Caco-2 (cell line): ENCODE measurements at regions not wholly inside any gene's neighbourhood (a gene's known extent, or its start where the extent isn't known, plus 50 kb on each side); places are given as distances from the start of the nearest gene placed in this dataset.

Experiments used
- BruUV-seq: library from RNA; stranded (reverse); fragments of 400-500 nt; replicated peaks from 2 replicates; lab custom pipeline; 2021; lab: Mats Ljungman, UMichigan
- CTCF ChIA-PET: fragments of 300-600 bp; sonication (Branson Sonifier 250); formaldehyde crosslinking; loops from one replicate; lab custom pipeline; 2022; ENCODE audit warnings: antibody characterized with exemption; lab: Charles Lee
- POLR2A ChIA-PET: fragments of 300-600 bp; sonication (Branson Sonifier 250); formaldehyde crosslinking; loops from one replicate; lab custom pipeline; 2022; ENCODE audit warnings: antibody characterized with exemption; lab: Charles Lee
- DNase-seq, 2 experiments: peaks; one replicate each; pipeline versions ENCODE4 v3.0.0 to v3.0.0-alpha.2; 2020 to 2022
- H3K27me3 ChIP-seq: replicated peaks from 2 replicates; pipeline ENCODE4 v1.6.0; 2011; ENCODE audit warnings: low read length; ENCODE audit not compliant: control insufficient read depth, insufficient read depth
- H3K36me3 ChIP-seq: 2 replicates; pipeline ENCODE4 v1.5.1; 2011; ENCODE audit warnings: low read length; ENCODE audit not compliant: control insufficient read depth, insufficient read depth
- H3K4me1 ChIP-seq: fragments of 250-450 bp; sonication (Bioruptor Pico); 2 replicates; pipeline ENCODE4 v1.5.1; 2020; ENCODE audit warnings: mild to moderate bottlenecking
- H3K4me3 ChIP-seq: 2 replicates; pipeline ENCODE4 v1.5.1; 2011; ENCODE audit warnings: low read depth, mild to moderate bottlenecking, control low read depth, low read length
- H3K9me3 ChIP-seq: fragments of 250-450 bp; sonication (Bioruptor Pico); 2 replicates; pipeline ENCODE4 v1.5.1; 2020; ENCODE audit warnings: mild to moderate bottlenecking, moderate library complexity
- H3K27ac Mint-ChIP-seq: one replicate; pipeline ENCODE4 v1.8.0; 2022; ENCODE audit warnings: mixed read lengths; ENCODE audit not compliant: unreplicated experiment
- H3K27me3 Mint-ChIP-seq: one replicate; pipeline ENCODE4 v1.8.0; 2022; ENCODE audit warnings: mixed read lengths; ENCODE audit not compliant: insufficient read depth, unreplicated experiment
- H3K36me3 Mint-ChIP-seq: one replicate; pipeline ENCODE4 v1.8.0; 2022; ENCODE audit warnings: mild to moderate bottlenecking, mixed read lengths; ENCODE audit not compliant: insufficient read depth, unreplicated experiment
- H3K4me1 Mint-ChIP-seq: one replicate; pipeline ENCODE4 v1.8.0; 2022; ENCODE audit warnings: low read depth, mixed read lengths; ENCODE audit not compliant: unreplicated experiment
- H3K4me3 Mint-ChIP-seq: one replicate; pipeline ENCODE4 v1.8.0; 2022; ENCODE audit warnings: mild to moderate bottlenecking, moderate library complexity, mixed read lengths; ENCODE audit not compliant: unreplicated experiment
- H3K9me3 Mint-ChIP-seq: one replicate; pipeline ENCODE4 v1.8.0; 2022; ENCODE audit warnings: mixed read lengths; ENCODE audit not compliant: unreplicated experiment
- intact Hi-C: fragments of 100-400 bp; cut with micrococcal nuclease; formaldehyde crosslinking; loops from one replicate; pipeline ENCODE4 v1.10.0; 2022; ENCODE audit not compliant: unreplicated experiment
- TF ChIP-seq, protein P1 (sequence below), 2 experiments: fragments of 200-600 bp in 1 of 2; IDR thresholded peaks; 1 replicate in 1 of 2; 2 replicates in 1 of 2; pipeline versions ENCODE4 v1.5.1 to v1.8.0; 2011 to 2022; ENCODE audit warnings: antibody characterized with exemption in 1 of 2, control low read depth in 1 of 2, inconsistent platforms in 1 of 2, low read depth in 1 of 2, low read length in 1 of 2, mild to moderate bottlenecking in 1 of 2, moderate library complexity in 1 of 2; ENCODE audit not compliant: insufficient read depth in 1 of 2, severe bottlenecking in 1 of 2, unreplicated experiment in 1 of 2

DNA sequence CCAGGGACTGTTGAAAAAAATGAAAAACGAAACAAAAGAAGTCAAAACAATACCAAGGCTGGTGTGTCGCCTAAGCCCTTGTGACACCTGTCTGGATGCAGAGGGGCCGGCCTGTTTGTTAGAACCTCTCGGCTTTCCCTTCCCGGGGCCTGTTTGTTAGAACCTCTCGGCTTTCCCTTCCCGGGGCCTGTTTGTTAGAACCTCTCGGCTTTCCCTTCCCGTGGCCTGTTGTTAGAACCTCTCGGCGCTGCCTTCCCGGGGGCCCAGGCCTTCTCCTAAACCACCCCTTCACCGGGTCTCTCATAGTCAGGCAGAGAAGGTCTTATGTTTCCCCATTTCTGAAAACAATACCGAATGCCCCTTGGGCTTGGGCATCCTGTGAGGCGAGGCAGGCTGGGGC, 180.0 kb downstream of the BANP start:
- ChIA-PET POLR2A (no interaction called here), CTCF (no interaction called here)
- no peak for DNase-seq
- Mint-ChIP-seq H3K9me3 (no peaks in the 10 kb centered on the region), H3K27ac (no peak overlapping the region), H3K4me3 (no peak overlapping the region), H3K27me3 (no peaks in the 10 kb centered on the region), H3K36me3 (no peaks in the 10 kb centered on the region), H3K4me1 (no peaks in the 10 kb centered on the region)
- H3K36me3 ChIP-seq: no peaks in the 10 kb centered on the region
- no peaks in the 10 kb centered on the region for H3K4me1 ChIP-seq
- H3K27me3 ChIP-seq: no peaks in the 10 kb centered on the region
- intact Hi-C loops: no loop called here
- no TSS peak for BruUV-seq
- TF ChIP-seq, protein P1, sequence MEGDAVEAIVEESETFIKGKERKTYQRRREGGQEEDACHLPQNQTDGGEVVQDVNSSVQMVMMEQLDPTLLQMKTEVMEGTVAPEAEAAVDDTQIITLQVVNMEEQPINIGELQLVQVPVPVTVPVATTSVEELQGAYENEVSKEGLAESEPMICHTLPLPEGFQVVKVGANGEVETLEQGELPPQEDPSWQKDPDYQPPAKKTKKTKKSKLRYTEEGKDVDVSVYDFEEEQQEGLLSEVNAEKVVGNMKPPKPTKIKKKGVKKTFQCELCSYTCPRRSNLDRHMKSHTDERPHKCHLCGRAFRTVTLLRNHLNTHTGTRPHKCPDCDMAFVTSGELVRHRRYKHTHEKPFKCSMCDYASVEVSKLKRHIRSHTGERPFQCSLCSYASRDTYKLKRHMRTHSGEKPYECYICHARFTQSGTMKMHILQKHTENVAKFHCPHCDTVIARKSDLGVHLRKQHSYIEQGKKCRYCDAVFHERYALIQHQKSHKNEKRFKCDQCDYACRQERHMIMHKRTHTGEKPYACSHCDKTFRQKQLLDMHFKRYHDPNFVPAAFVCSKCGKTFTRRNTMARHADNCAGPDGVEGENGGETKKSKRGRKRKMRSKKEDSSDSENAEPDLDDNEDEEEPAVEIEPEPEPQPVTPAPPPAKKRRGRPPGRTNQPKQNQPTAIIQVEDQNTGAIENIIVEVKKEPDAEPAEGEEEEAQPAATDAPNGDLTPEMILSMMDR (IDR thresholded peaks at IDR 0.05; ENCODE audit: insufficient read depth in 1 of 2, low read depth in 1 of 2, low read length in 1 of 2, severe bottlenecking in 1 of 2, unreplicated experiment in 1 of 2): no peak
- H3K4me3 ChIP-seq: no peak overlapping the region
- no peaks in the 10 kb centered on the region for H3K9me3 ChIP-seq

DNA sequence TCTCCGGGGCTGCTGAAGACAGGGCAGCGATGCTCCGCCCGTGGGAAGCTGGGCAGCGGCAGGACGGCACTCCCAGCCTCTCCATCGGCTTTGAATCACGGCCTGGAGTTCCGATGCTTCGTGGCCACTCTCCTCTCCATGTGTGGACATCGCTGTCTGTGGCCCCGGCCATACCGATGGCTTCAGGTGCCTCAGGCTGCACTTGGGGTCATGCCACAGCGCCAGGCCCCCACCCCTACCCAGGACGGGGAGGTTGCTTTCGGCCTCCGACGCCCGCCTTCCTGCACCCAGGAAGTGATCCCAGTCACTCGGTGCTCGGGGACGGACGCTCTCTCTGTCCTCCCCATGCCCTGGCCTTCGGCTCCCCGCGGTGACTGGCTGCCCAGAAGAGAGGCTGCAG, 180.7 kb downstream of the BANP start:
- POLR2A ChIA-PET: no interaction called here
- Mint-ChIP-seq H3K27ac (no peak overlapping the region), H3K4me3 (no peak overlapping the region), H3K4me1 (no peaks in the 10 kb centered on the region), H3K36me3 (no peaks in the 10 kb centered on the region), H3K27me3 (no peaks in the 10 kb centered on the region), H3K9me3 (no peaks in the 10 kb centered on the region)
- DNase-seq: no peak
- Histone ChIP-seq H3K4me3 (no peak overlapping the region), H3K4me1 (no peaks in the 10 kb centered on the region), H3K27me3 (no peaks in the 10 kb centered on the region), H3K36me3 (no peaks in the 10 kb centered on the region), H3K9me3 (no peaks in the 10 kb centered on the region)
- intact Hi-C loops: no loop called here
- TF ChIP-seq, protein P1 (IDR thresholded peaks at IDR 0.05; ENCODE audit: insufficient read depth in 1 of 2, low read depth in 1 of 2, low read length in 1 of 2, severe bottlenecking in 1 of 2, unreplicated experiment in 1 of 2): no peak
- CTCF ChIA-PET: interaction anchor here (0.7 kb wide), 1 partner anchor 295 kb away, joined by 3 read pairs; no protein-coding TSS in a partner anchor
- BruUV-seq: no TSS peak

DNA sequence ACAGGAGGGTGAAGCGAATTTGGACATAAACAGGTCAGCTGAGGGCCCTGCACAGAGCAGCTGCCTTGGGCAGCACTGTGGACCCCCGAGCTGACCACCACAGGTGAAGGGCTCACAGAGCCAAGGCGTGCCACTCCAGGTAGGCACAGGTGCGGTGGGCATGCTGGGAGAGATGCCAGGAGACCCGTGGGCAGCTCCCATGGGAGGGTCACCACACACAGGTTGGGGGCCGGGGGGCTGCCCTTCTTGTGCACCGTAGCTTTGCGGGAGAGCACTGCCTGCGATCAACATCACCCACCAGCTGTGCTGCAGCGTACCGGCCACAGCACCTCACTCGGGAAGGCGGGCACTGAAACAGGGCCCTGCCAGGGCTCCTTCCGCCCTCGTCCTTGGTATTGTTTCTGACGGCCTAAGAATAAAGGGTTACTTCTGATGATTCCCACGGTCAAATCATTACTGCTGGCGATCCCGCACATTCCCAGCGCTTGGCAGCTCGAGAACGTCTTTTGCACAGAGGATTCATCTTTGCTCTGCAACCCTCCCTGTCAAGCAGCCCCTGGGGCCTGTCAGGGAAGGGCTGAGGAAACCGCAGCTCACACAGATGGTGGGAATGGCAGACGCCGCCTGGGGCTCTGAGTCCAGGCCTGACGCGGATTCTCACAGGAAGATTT, 181.7 kb downstream of the BANP start:
- Histone ChIP-seq H3K9me3 (no peaks in the 10 kb centered on the region), H3K4me3 (no peak overlapping the region), H3K27me3 (no peaks in the 10 kb centered on the region), H3K36me3 (no peaks in the 10 kb centered on the region), H3K4me1 (no peaks in the 10 kb centered on the region)
- Mint-ChIP-seq H3K4me3 (no peak overlapping the region), H3K4me1 (no peaks in the 10 kb centered on the region), H3K27me3 (no peaks in the 10 kb centered on the region), H3K9me3 (peaks cover 10% of the 10 kb centered on the region), H3K36me3 (no peaks in the 10 kb centered on the region), H3K27ac (no peak overlapping the region)
- intact Hi-C loops: no loop called here
- no peak for DNase-seq
- TF ChIP-seq, protein P1 (IDR thresholded peaks at IDR 0.05; ENCODE audit: insufficient read depth in 1 of 2, low read depth in 1 of 2, low read length in 1 of 2, severe bottlenecking in 1 of 2, unreplicated experiment in 1 of 2): no peak
- no TSS peak for BruUV-seq
- CTCF ChIA-PET: interaction anchor here (0.7 kb wide), 1 partner anchor 294 kb away, joined by 3 read pairs; no protein-coding TSS in a partner anchor
- POLR2A ChIA-PET: no interaction called here
